Adrenal gland (tissue), 9 donors: ENCODE measurements at regions not wholly inside any gene's neighbourhood (a gene's known extent, or its start where the extent isn't known, plus 50 kb on each side); places are given as distances from the start of the nearest gene placed in this dataset.

Experiments
- DNase-seq, 7 donors: peaks; one replicate each; pipeline ENCODE4 v3.0.0-alpha.2; 2019 to 2020
- H3K27ac ChIP-seq, 5 donors: fragments of 200-600 bp; sonication (generic) in 4 of 5; 1 replicate in 3 of 5; 2 replicates in 2 of 5; pipeline versions ENCODE4 v1.5.1 to v1.8.0; 2016 to 2020; ENCODE audit warnings: mild to moderate bottlenecking in 1 of 5
- H3K27me3 ChIP-seq: fragments of 200-600 bp; 2 replicates; pipeline ENCODE4 v1.8.0; 2021
- H3K36me3 ChIP-seq, 2 donors: fragments of 200-600 bp; replicated peaks in 1 of 2; 1 replicate in 1 of 2; 2 replicates in 1 of 2; pipeline versions ENCODE4 v1.5.1 to v1.8.0; 2018 to 2022
- H3K4me1 ChIP-seq, 2 donors: fragments of 200-600 bp; replicated peaks in 1 of 2; 1 replicate in 1 of 2; 2 replicates in 1 of 2; pipeline versions ENCODE4 v1.5.1 to v1.8.0; 2018 to 2021
- H3K4me3 ChIP-seq, 4 donors: fragments of 200-600 bp; sonication (generic) in 3 of 4; one replicate each; pipeline ENCODE4 v1.5.1; 2016 to 2018
- H3K9me3 ChIP-seq, 3 donors: fragments of 200-600 bp; sonication (generic) in 1 of 3; replicated peaks in 1 of 3; 1 replicate in 2 of 3; 2 replicates in 1 of 3; pipeline versions ENCODE4 v1.5.1 to v1.8.0; 2016 to 2021
- POLR2A ChIP-seq, 2 donors: fragments of 450-650 bp; IDR thresholded peaks; one replicate each; pipeline ENCODE4 v1.6.1; 2017; ENCODE audit warnings: antibody characterized with exemption in 2 of 2, mild to moderate bottlenecking in 2 of 2, moderate library complexity in 1 of 2
- WGBS, 4 donors: extraction: QIAGEN DNeasy Blood & Tissue Kit in 2 of 4; methylation state at CpG; one replicate each; pipeline versions ENCODE4 v1.1.5 to v1.1.7; 2013 to 2017; 5-methylcytosine and 5-hydroxymethylcytosine counted together
- intact Hi-C, 2 donors: fragments of 100-400 bp; cut with DNase I; formaldehyde crosslinking; loops; one replicate each; pipeline versions ENCODE4 v1.14.1 to v1.15.0; 2022 to 2023
- TF ChIP-seq, protein P1 (sequence below), 6 experiments: fragments of 450-650 bp in 4 of 6; fragments of 200-600 bp in 2 of 6; sonication (generic) in 1 of 6; IDR thresholded peaks; 1 replicate in 5 of 6; 2 replicates in 1 of 6; pipeline versions ENCODE4 v1.5.1 to v1.8.0; 2016 to 2021; ENCODE audit warnings: antibody characterized with exemption in 6 of 6, mild to moderate bottlenecking in 2 of 6, moderate library complexity in 1 of 6
- donor health status: healthy with polysubstance abuse.
- donor health status: Bipolar disorder and iron deficiency.
- donor health status: DM: yes; HTN: yes; CAD: no.
- donor health status: DM: no; HTN: no; CAD: no.
- donor health status: DM: no; HTN: no; CAD: no.

DNA sequence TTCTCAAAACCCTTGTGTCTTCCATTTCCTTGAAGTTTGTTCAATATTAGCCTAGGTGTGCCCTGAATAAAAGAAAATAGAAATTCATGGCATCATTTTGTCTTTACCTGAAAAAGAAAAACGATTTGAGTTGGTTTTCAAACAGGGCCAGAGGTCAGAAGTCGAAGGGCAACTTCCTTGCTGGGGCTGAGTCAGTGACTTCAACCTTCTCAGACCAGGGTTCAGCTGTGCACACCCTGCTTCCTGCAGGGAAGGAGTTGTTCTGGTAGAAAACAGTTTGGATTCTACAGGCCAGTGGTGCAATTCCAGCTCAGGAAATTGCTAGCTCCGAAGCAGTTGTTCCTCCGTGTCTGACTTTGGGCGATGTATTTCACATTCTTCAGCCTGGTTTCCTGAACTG lies 132.1 kb upstream of the SLC30A5 start:
- Histone ChIP-seq H3K27me3 (no peaks in the 10 kb centered on the region), H3K27ac (no peak overlapping the region), H3K9me3 (no peaks in the 10 kb centered on the region), H3K4me1 (no peaks in the 10 kb centered on the region), H3K4me3 (no peak overlapping the region), H3K36me3 (no peaks in the 10 kb centered on the region)
- 82 to 85% (median 84%) methylated on average over 5 of the region's 5 CpGs for WGBS, 4 donors
- TF ChIP-seq, protein P1, sequence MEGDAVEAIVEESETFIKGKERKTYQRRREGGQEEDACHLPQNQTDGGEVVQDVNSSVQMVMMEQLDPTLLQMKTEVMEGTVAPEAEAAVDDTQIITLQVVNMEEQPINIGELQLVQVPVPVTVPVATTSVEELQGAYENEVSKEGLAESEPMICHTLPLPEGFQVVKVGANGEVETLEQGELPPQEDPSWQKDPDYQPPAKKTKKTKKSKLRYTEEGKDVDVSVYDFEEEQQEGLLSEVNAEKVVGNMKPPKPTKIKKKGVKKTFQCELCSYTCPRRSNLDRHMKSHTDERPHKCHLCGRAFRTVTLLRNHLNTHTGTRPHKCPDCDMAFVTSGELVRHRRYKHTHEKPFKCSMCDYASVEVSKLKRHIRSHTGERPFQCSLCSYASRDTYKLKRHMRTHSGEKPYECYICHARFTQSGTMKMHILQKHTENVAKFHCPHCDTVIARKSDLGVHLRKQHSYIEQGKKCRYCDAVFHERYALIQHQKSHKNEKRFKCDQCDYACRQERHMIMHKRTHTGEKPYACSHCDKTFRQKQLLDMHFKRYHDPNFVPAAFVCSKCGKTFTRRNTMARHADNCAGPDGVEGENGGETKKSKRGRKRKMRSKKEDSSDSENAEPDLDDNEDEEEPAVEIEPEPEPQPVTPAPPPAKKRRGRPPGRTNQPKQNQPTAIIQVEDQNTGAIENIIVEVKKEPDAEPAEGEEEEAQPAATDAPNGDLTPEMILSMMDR (IDR thresholded peaks at IDR 0.05), result no peak
- no peak for TF ChIP-seq POLR2A (IDR thresholded peaks at IDR 0.05)
- intact Hi-C loops, result loop anchor here in 1 of 2 donors (10.0 kb wide), 2 partner anchors 497 to 677 kb away; no protein-coding TSS in a partner anchor
- no peak for DNase-seq

DNA sequence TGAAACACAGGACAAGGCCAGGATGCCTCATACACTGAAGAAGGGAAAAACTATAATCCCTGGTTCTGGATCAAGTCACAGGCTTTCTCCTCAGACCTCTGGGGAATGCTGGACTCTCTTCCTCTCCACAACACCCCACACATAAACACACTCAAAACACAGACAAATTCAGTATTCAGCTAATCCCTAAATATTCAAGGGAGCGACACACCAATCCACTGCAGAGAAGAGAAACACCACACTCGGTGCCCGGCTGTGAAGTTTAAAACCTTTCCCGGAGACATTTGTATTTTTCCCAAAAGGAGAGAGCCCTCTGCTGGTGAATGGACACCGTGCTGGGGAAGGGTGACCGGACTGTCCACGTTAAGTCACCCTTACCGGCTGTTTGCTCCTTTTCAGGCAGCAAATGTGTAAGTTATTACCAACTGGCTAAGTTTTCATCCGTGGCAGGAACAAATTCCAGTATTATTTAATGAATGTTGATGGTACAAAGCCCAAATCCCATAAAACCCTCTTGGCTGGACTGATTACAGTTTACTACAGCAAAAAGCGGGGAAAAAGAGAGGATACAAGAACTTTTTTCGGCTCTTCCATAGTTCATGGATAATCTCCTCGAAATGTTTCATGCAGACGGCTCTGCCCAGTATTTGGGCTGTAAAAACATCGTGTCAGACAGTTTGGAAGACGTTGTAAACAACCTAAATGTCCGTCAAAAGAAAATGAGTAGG lies 130.9 kb upstream of the SLC30A5 start:
- intact Hi-C loops, result loop anchor here in 1 of 2 donors (10.0 kb wide), 2 partner anchors 498 to 678 kb away; no protein-coding TSS in a partner anchor
- Histone ChIP-seq H3K27ac (no peak overlapping the region), H3K27me3 (no peaks in the 10 kb centered on the region), H3K36me3 (no peaks in the 10 kb centered on the region), H3K4me3 (peak overlapping the region in 1 of 4 donors; percentile 7), H3K4me1 (no peaks in the 10 kb centered on the region), H3K9me3 (no peaks in the 10 kb centered on the region)
- WGBS, 4 donors, result 31 to 35% (median 33%) methylated on average over 16 of the region's 16 CpGs
- no peak for TF ChIP-seq POLR2A (IDR thresholded peaks at IDR 0.05)
- TF ChIP-seq, protein P1 (IDR thresholded peaks at IDR 0.05), result peak; percentile 76 to 85 (median 79)
- DNase-seq, result peak; percentile 66 to 89 (median 71)

DNA sequence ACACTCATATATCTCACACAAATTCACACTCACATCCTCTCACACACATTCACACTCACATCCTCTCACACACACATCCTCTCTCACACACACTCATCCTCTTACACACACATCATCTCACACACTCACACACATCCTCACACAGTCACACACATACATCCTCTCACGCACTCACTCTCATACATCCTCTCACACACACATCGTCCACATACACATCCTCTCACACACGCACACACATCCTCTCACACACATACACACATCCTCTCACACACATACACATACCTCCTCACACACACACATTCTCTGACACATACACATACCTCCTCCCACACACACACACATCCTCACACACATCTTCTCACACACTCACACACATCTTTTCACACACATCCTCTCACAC lies 129.1 kb upstream of the SLC30A5 start:
- no peak for TF ChIP-seq POLR2A (IDR thresholded peaks at IDR 0.05)
- TF ChIP-seq, protein P1 (IDR thresholded peaks at IDR 0.05), result no peak
- H3K4me1 ChIP-seq, result no peaks in the 10 kb centered on the region
- H3K9me3 ChIP-seq, result no peaks in the 10 kb centered on the region
- no peak overlapping the region for H3K27ac ChIP-seq
- no peaks in the 10 kb centered on the region for H3K27me3 ChIP-seq
- H3K36me3 ChIP-seq, result no peaks in the 10 kb centered on the region
- 78 to 84% (median 81%) methylated on average over 3 of the region's 3 CpGs for WGBS, 4 donors
- intact Hi-C loops, result loop anchor here in 1 of 2 donors (10.0 kb wide), 2 partner anchors 500 to 680 kb away; no protein-coding TSS in a partner anchor
- no peak for DNase-seq
- no peak overlapping the region for H3K4me3 ChIP-seq

DNA sequence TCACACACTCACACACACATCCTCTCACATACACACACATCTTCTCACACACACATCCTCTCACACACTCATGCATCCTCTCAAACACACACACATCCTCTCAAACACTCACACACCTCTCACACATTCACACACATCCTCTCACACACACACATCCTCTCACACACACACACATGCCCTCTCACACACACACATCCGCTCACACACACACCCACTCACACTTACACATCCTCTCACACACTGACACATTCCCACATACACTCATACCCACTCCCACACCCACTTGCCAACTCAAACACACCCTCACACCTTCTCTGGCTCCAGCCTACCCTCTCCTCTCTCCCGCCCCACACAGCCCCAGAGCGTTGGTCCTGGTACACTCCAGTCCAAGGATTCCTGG lies 127.9 kb upstream of the SLC30A5 start:
- 57 to 94% (median 83%) methylated on average over 3 of the region's 3 CpGs for WGBS, 4 donors
- Histone ChIP-seq H3K4me3 (no peak overlapping the region), H3K4me1 (no peaks in the 10 kb centered on the region), H3K9me3 (no peaks in the 10 kb centered on the region), H3K27me3 (no peaks in the 10 kb centered on the region), H3K27ac (no peak overlapping the region), H3K36me3 (no peaks in the 10 kb centered on the region)
- no peak for DNase-seq
- intact Hi-C loops, result loop anchor here in 1 of 2 donors (10.0 kb wide), 2 partner anchors 501 to 681 kb away; no protein-coding TSS in a partner anchor
- TF ChIP-seq POLR2A (IDR thresholded peaks at IDR 0.05), result no peak
- TF ChIP-seq, protein P1 (IDR thresholded peaks at IDR 0.05), result no peak
